Islet of Langerhans (tissue), 1 donor: ENCODE measurements at regions not wholly inside any gene's neighbourhood (a gene's known extent, or its start where the extent isn't known, plus 50 kb on each side); places are given as distances from the start of the nearest gene placed in this dataset.

Source experiments
- FAIRE-seq: peaks from one replicate; lab custom pipeline; 2011; peaks lifted over from hg19 to GRCh38; lab: Jason Lieb, UNC

DNA sequence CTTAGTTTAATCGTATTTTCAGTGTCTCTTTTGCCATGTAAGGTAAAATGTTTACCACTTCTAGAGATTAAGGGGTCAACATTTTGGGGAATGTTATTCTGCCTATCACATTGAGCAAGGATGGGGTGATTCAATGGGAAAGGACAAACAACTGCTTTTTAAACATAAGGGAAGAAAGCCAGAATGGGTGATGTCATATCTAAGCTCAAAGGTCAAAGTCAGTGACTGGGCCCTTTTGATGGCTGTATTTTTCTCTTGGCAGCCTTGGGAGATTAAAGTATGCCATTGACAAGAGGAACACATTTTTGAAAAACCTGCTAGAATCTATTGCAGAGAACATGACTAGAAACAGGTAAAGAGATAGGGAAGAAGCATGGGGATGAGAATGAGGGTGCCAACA lies 477.3 kb upstream of the IRAK1BP1 start:
- no peak for FAIRE-seq

DNA sequence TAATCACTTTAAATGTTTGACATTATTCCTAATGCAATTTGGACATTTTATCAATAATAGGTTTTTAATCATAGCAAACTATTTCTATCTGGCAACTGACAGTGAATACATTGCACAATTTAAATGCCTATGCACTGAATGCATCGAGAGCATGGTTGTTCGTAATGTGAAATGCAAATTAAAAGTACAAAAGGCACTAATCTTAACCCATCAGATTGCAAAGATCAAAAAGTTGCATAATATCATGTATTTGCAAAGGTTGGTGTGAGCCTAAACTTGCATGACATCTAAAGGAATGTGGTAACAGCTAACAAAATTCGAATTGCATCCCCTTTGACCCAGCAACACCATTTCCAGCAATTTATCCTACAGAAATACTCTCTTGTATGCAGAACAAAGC lies 469.9 kb upstream of the IRAK1BP1 start:
- FAIRE-seq: no peak

DNA sequence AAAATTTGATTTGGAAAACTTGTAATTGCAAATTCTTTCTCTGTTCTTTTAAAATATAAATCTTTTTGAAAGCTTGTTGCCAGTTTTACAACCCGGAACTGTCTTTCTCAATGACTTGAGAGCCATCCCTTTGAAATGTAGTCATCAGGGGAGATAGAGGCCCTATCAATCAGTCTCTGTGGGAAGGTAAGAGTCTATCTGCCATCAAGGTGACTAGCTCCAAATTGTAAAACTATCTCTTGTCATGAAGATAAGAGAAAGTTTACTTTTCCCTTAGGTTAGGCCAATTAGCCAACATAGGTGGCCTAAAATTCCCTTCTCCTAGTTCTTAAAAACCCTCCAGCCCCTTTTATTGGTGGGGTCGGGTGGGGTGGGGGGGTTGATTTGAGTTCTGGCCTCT lies 469.1 kb upstream of the IRAK1BP1 start:
- no peak for FAIRE-seq

DNA sequence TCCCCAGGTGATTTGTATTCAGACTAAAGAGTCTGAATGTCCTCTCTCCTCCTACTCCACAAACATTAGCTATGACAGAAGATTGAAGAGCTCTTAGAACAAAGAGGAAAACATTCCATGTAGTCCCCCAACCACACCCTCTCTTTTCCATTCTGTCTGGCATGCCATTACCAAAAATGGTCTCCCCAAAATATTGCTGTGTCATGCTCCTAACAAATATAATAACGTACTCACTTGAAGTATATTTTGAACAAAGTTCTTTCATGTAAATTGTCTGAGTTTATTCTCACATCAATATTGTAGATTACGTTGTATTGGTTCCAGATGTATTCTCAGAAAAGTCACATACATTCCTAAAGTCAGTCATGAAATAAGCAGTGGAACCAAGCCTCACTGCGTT lies 467.3 kb upstream of the IRAK1BP1 start:
- FAIRE-seq: no peak

DNA sequence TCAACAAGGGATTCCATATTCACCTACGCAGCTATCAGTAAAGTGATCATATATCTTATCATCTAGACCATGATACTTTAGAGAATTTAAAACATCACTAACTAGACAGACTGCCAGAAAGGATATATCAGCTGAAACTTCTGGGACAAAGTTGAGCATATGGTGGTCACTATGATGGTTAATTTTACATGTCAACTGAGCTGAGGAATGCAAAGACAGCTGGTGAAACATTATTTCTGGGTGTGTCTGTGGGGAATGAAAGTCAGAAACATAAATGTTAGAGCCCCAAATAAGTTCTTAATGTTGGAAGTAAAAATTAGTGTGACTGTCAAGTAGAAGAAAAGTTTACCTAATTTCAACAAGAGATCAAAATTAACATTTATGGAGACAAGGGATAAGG lies 440.0 kb upstream of the IRAK1BP1 start:
- no peak for FAIRE-seq

DNA sequence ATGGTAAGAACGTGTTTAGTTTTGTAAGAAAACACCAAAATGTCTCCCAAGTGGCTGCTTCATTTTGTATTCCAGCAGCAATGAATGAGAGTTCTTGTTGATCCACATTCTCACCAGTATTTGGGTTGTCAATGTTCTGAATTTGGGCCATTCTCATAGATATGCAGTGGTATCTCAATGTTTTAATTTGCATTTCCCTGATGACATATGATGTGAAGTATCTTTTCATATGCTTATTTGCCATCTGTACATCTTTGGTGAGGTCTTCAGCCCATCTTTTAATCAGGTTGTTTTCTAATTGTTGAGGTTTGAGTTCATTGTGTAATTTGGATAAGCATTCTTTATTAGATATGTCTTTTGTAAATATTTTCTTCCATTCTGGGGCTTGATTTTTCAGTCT lies 436.8 kb upstream of the IRAK1BP1 start:
- FAIRE-seq: no peak

DNA sequence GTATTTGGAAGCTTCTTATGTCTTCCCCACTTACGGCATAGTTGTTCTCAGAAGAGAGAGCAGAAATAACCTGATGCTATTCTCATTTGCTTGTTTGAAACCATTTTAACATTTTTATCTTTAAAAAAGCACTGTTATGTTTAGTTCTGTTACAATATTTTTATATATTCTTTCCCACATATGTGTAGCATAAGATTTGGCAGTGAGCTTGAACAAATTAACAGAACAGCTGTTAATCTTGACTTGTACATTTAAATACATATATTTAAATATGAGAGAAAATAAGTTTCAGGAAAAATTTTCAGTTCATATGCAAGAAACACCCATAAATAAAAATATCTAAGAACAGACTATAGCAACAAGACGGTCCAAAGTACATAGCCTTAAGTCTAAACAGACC lies 431.7 kb upstream of the IRAK1BP1 start:
- FAIRE-seq: no peak

DNA sequence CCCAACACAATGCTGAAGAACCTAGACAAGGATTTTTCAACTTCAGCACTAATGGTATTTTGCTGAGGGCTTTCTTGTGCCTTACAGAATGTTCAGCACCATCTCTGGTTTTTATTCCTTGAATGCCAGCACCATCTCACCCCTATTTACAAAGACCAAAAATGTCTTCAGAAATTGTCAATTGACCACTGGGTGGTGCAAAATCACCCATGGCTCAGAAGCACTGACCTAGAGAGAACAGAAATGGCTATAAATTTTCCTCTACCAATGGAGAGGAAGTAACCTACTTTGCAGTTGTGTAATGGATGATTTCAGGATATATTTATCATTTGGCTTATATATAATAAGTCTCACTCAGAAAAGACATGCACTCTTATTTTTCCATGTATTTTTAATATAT lies 431.0 kb upstream of the IRAK1BP1 start:
- no peak for FAIRE-seq

DNA sequence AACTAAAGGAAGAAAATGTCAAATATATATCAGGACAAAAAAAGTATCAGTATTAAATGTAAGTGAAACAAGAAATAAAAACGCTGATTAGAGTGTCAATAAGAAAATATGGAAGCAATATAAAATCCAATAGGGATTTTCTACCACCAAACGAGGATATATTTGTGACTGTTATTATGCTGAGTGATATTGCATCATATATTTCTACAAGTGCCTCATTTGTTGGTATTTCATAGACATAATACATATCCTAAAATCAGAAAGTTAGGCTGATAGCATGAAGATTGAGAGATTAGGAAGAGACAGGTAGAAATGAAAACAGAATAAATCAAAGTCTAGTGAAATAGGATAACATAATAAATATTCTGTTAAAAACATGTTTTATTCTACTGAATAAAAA lies 429.2 kb upstream of the IRAK1BP1 start:
- no peak for FAIRE-seq

DNA sequence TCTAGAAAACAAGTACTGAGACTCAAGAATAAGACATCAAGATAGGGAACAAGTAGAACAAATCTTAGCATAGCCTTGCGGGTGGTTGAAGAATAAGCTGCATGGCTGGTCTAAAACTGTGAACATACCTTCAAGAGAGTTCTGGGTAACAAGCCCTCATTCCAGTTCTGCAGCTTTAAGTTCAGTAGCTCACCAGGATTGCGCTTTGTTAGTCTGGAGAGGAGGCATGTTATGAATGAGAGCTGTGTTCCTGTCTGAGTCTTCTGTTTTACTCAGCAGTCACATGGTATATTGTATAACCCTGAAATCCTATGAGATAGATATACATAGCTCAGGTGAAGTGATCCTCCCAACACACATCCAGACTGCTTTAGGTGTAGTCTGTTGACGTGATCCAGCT lies 406.6 kb upstream of the IRAK1BP1 start:
- FAIRE-seq: no peak

DNA sequence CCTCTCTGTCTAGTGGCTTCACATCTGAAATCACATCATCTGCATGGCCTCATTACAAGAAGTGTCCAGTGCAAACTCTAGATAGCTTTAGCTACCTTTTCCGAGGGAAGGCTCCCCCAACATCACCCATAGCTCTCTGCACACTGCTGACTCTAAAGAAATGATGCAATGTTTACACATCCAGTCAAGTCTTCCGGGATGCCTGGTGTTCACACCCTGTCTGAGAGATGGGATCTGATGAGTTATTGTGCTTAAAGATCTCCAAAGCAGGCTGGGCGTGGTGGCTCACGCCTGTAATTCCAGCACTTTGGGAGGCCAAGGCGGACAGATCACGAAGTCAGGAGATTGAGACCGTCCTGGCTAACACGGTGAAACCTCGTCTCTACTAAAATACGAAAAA lies 404.6 kb upstream of the IRAK1BP1 start:
- FAIRE-seq: no peak

DNA sequence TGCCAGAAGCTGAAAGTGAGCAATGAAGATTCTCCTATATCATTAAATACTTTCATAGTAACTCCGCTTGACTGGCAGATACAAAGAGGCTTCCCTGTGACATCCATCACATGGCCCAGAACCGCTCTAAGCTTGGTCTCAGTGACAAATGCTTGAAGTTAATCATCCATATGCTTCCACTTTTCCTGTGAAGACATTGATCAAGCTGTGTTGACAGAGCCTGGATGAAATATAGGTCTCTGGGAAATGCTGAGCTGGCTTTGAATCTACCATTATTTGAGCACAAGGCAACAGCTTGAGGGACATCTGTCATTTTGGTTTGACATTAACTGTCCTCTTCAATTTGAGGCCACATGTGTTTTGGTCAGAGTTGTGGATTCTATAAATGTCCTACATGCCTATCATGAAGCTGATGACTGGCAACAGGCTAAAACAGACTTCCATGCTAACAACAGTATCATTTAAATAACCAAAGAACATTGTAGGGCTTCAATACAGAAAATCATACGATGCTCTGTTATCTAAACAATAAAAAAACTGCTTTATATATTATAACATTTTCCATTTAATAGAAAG lies 402.2 kb upstream of the IRAK1BP1 start:
- FAIRE-seq: no peak

DNA sequence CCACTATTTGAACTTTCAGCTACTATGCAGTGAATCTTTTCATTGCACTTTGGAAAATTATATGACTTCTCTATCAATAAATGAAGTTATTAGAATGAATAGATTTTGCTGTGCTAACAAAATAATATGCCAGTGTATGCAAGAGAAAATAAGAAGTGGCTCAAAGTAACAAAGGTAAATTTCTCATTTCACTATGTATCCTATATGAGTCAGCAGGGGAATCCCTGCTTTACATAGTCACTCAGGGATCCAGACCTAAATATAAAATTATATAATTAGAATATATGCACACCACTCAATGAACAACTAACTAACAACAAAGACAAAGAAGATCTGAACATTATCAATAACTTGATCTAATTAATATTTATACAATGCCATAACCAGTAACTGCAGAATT lies 390.8 kb upstream of the IRAK1BP1 start:
- no peak for FAIRE-seq

DNA sequence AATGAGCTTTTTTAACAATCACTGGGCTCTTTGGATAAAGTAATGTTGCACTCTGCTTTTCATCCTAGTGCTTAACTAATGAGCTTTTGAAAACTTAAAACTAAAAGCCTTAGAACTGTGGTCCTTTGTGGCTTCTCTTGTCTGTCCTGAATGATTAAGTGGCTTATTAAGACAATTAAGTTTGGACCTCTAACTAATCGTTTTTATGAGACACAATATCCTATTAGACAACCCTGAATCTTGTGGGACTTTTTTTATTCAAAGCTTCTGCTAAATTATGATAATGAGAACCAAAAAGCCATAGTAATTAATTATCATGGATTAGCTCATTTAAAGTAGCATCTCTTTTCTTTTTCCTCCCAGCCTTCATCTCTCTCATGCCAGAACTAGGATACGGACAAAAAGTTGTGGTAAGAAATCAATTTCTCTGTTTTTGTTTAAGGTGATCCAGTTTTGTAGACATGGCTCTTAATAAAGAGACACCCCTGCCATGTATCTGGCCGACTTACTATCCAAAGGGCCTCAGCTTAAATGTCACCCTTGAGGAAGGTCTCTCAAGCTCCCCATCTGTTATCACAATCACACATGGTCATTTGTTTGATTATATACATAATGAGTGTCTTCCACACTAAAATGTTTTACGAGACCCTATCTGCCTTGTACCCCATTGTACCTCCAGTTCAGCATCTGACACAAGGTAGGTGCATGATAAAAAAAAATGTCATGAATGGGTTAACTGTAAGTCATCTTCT lies 384.4 kb upstream of the IRAK1BP1 start:
- FAIRE-seq: no peak

DNA sequence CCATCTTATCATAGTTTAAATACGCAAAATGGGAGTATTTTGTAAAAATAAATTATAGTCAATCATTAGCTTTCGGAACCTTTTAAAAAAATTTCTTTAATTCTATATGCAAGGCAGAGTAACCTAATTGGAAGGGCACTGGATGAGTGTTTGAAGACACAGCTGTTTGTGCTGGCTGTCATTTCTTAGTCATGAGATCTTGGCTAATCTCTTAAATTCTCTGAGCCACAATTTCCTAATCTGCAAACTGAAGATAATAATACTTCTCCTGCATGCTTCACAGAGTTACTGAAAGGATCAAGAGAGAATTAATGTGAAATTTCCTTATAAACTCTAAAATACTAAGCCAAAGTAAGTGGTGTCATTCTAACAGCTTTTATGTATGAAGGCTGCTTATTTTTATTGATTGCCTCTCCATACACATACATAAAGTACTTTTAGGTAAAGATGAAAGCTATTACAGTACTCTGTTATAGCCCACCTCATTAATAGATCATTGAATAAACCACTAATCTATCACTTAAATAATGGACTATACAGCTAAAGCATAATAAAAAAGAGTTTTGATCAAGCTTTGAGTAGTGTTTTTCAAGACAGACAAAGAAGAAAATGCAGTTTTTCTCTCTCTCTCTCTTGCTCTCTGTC lies 383.7 kb upstream of the IRAK1BP1 start:
- no peak for FAIRE-seq

DNA sequence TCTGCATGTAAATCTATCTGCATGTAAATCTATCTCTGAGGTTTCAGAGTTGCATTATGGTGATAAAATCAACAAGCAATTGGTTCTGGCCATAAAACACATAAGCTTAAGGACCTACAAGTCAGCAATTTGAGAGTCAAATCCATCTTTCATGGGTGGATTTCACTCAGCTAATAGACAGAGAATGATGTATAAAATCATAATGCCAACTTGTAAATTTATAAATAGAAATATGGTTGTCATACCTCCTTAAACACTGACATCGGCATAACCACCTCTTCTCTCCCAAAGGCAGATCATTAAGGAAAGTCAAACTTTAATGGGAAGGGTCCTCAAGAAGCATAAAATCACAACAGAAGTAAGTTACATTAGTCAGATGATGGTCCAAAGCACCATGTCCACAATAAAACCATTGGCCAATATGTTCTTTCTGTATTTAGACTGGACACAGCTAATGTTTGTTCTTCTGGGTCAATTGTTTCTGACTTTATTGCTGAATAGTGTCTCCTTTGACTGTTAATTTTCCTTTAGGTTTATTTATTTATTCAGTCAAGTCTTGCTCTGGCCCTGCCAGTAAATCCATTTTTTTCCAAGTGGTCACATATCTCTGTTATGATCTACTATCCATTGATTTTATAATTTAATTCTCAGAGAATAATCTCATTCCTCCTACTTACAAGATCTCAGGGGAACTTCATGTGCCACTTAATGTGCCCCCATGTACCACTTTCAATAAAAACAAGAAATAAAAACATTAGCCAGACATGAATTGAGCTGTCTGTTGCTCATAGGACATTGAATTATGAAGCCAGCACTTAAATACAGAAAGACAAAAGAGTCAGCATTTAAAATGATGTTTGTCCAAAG lies 382.9 kb upstream of the IRAK1BP1 start:
- FAIRE-seq: peak; percentile 65

DNA sequence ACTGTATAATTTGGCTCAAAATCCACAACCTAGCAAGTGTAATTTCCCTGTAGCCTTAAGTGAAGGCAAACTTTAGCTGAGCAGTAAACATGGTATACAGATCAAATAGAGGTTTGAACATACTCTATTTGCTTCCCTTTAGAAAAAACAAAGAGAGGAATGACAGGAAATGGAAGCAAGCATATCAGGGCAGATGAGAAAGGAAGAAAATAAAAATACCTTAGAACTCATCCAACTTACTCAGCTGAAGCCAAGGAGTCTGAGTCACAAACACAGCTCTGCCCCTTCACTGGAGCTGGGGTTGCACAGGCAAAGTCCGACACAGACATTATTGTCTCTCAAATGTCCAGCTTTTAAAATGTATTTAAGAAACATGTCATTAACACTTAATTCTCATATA lies 379.9 kb upstream of the IRAK1BP1 start:
- FAIRE-seq: no peak

DNA sequence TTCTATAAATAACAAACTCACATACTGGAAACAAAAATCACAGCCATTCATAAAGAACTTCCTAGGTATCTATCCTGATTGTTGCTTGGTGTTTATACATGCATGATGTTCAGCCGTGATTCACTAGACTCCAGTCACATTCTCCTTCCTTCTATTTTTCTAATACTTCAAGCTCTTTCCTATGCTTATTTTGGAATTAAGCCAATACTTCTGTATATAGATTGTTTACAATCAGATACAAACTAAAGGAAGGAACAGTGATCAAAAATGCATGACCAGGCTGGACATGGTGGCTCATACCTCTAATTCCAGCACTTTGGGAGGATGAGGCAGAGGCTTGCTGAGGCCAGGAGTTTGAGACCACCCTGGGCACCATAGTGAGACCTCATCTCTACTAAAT lies 377.5 kb upstream of the IRAK1BP1 start:
- FAIRE-seq: no peak

DNA sequence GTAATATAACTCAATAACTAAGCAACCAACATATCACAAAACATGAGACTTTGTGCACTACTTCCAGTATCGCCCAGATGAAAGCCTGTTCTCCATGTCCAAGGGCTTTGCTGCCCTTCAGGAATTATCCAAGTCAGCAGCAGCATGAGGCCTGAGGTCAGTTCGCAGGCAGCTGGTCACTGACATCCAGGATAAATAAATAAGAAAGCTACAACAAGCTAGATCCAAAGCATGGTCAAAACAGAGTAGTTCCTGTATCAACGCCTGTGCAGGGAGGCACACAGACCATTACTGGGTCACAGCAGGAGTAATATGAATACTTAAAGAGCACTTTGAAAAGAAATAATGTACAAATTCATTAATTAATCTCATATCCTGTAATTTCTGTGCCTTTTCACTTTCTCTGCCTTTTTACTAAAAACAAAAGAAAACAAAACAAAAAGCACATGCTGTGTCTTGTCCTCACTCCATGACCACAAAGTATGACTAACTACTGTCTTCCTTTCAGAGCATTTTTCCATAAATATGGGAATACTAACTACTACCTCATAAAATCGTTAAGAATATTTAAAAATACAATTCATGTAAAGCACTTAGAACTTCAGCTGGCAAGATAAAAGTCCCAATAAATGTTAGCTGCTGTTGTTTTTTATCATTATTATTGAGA lies 374.9 kb upstream of the IRAK1BP1 start:
- FAIRE-seq: no peak

DNA sequence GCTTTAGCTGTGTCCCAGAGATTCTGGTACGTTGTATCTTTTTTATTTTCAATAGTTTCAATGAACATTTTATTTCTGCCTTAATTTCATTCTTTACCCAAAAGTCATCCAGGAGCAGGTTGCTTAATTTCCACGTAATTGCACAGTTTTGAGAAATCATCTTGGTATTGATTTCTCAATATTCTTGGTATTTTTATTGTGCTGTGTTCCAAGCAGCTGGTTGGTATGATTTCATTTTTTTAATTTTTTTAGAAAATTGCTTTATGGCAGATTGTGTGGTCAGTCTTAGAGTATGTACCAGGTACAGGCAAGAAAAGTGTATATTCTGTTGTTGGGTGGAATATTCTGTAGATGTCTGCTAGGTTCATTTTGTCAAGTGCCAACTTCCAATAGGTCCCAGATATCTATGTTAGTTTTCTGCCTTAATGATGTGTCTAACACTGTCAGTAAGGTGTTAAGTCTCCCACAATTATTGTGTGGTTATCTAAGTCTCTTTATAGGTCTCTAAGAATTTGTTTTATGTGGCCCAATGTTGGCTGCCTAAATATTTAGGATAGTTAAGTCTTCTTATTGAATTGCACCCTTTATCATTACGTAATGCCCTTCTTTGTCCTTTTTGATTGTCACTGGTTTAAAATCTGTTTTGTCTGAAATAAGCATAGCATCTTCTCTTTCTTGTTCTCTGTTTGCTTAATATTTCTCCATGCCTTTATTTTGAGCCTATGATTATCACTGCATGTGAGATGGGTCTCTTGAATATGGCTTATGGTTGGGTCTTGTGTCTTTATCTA lies 366.9 kb upstream of the IRAK1BP1 start:
- FAIRE-seq: no peak

DNA sequence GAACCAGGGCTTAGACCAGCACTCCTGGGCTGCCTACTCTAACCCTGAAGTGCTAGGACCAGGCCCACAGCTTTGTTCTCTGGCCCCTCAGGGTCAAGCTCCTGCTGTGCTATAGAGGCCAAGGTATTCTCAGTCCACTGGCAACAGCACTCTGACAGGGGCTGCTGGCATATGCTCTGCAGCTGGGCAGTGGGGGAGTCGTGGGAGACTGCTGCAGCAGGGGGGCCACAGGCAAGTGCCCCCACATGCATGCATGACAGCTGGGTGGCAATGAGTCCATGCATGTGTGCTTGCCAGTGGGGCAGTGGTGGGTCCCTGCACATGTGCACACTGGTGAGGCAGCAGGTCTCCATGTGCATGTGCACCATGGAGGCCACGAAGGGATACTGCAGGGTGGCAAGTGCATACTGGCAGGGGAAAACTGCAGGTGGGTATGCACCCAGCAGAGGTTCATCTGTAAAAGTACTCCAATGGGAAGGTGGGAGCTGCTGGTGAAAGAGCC lies 364.9 kb upstream of the IRAK1BP1 start:
- FAIRE-seq: no peak
